Renal pelvis (tissue), 1 donor: ENCODE measurements at regions not wholly inside any gene's neighbourhood (a gene's known extent, or its start where the extent isn't known, plus 50 kb on each side); places are given as distances from the start of the nearest gene placed in this dataset.
"Not testable (repeated sequence)": the region's sequence is repeated elsewhere in the genome, so short reads cannot be mapped to it uniquely, and the experiment has no call there.

ENCODE experiments used
- DNase-seq: peaks from one replicate; pipeline ENCODE4 v3.0.0-alpha.2; 2013

DNA sequence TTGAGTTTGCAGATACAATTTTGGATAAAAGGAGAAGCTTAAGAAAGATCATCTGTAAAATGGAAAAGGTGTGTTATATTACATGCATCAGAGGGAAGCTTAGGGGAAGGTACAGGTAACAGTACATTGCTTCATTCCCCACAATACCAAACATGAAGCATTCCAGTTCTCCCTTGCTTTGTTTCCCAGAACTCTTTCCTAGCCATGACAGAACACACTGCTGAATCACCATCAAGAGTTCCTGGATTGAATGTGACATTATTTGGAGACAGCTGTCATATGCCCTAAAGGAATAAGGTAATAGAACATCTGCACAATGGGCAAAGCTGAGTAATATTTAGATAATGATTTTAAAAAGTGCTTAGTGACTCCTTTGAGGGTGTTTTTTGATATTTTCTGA, 303.5 kb upstream of the ST8SIA4 start:
- DNase-seq: no peak

GRCh38 chr5:101205065-101205464, 302.0 kb upstream of the ST8SIA4 start:
- DNase-seq: not testable (repeated sequence)

DNA sequence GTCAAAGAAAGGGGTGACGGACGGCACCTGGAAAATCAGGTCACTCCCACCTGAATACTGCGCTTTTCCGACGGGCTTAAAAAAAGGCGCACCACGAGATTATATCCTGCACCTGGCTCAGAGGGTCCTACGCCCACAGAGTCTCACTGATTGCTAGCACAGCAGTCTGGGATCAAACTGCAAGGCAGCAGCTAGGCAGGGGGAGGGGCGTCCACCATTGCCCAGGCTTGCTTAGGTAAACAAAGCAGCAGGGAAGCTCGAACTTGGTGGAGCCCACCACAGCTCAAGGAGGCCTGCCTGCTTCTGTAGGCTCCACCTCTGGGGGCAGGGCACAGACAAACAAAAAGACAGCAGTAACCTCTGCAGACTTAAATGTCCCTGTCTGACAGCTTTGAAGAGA, 277.3 kb upstream of the ST8SIA4 start:
- not testable (repeated sequence) for DNase-seq

DNA sequence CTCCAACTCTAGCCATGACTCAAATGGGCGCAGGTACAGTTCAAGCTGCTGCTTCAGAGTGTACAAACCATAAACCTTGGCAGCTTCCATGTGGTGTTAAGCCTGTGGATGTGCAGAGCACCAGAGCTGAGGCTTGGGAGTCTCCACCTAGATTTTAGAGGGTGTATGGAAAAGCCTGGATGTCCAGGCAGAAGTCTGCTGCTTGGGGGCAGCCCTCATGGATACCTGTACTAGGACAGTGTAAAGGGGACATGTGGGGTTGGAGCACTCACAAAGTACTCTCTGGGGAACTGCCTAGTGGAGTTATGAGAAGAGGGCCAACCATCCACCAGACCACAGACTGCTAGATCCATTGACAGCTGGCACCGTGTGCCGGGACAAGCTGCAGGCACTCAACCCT, 273.5 kb upstream of the ST8SIA4 start:
- DNase-seq: no peak

DNA sequence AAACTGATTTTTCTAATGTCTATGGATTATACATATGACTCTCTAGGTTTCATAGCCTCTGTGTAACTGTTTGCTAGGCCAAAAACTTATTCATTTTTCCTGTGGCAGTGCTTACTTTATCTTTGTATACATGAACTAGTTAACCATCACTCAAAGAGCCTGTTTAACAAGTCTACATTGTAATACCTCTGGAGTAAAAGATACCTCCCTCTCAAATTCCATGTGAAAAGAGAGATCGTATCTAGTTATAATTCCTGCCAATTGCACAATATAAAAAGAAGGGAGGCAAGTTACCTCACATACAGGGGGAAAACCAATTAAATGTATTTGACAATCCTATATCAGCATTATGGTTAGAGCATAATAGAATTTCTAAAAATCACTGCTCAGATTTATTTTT, 271.9 kb upstream of the ST8SIA4 start:
- DNase-seq: peak; percentile 0

DNA sequence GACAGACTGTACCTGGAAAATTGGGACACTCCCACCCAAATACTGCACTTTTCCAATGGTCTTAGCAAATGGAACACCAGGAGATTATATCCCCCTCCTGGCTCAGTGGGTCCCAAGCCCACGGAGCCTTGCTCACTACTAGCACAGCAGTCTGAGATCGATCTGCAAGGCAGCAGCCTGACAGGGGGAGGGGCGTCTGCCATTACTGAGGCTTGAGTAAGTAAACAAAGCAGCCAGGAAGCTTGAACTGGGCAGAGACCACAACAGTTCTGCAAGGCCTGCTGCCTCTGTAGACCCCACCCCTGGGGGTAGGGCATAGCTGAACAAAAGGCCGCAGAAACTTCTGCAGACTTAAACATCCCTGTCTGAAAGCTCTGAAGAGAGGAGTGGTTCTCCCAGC, 260.0 kb upstream of the ST8SIA4 start:
- DNase-seq: no peak

DNA sequence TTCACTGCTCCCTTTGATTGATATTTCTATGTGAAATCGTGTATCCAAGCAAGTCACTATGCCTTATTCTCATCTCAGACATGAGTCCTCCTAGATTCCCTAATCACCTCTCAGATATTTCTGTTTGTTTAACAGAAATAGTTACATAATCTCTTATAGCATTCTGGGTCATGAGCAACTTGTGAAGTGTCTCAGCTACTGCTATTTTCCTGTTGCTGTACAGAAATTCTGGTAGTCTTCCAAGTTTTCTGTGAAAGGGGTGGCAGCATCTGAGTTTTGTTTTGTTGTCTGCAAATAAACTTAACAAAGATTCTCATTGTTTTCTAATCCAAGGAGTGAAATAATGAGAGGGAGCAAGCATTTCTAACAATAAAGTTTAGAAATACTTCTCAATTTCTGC, 256.9 kb upstream of the ST8SIA4 start:
- no peak for DNase-seq

DNA sequence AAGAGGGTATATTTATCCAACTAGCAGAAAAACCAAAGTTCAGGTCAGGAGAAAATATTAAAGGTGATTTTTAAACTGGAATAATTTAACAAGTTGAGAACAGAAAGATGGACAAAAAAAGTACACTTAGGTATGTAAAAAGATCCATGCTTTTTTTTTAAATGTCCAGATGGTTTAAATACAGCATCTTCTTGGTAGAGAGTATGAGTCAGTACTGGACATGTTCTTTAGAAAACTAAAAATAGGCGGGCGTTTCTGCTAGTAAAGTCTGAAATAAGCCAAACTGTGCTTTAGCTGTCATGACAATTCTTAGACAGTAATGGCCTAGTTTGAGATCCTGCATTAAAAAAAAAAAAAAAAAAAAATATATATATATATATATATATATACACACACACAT, 255.9 kb upstream of the ST8SIA4 start:
- DNase-seq: no peak

- no peak for DNase-seq
Measured at GRCh38 chr5:101153526-101153925, 250.4 kb upstream of the ST8SIA4 start.

GRCh38 chr5:101143526-101143925, 240.4 kb upstream of the ST8SIA4 start:
- DNase-seq: no peak

GRCh38 chr5:101142102-101142501, 239.0 kb upstream of the ST8SIA4 start:
- DNase-seq: no peak

DNA sequence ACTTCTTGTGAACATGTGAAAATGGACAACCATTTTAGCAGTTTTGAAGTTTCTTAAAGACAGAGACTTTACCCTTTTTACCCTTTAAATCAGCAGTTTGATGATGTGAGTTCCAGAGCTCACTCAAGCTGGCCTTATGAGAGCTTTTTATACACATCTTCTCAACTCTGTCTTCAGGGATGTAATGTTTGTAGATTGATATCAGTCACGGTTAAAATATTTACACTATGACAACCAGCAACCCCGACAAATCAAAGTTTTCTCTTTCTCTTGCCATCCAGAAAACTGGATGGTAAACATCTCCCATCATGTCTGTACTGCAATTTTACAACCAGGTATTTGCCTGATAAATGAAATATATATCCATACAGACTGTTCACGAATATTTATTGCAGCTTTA, 233.4 kb upstream of the ST8SIA4 start:
- DNase-seq: no peak

DNA sequence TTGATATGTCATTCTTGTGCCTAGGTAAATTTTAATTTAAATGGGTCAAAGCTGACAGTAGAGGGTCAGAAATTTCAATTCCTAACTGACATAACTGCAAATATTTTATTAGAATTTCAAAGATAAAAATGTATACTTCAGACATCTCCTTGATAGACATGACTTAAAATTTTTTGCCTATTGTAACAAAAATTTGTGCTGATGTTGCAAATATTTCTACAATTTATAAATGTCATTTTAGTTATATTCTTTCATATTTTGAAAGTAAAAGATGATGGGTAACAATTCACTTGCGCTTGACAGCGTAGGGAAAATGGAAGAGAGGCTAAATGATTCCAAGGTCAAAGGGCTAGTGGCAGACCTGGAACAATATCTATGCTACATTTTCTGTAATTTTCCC, 220.3 kb upstream of the ST8SIA4 start:
- no peak for DNase-seq

GRCh38 chr5:101112645-101113044, 209.6 kb upstream of the ST8SIA4 start:
- no peak for DNase-seq

DNA sequence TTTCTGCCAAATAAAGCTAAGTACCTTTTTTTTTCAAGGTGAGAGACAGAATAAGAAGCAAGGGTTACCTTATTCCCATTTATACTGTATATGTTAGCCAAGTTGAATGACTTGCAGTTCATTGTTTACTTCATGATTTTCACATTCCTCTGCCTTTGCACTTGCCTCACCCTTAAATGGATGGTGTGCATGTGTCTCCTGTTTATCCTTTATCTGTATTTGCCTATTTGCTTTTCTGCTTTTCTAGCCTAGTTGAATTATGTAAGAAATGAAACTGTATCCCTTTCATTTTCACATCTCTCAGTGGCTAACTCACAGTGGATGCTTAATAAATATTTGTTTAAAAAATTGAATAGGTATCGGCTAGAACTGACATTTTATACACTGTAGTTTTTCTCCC, 200.8 kb upstream of the ST8SIA4 start:
- DNase-seq: no peak

- DNase-seq: no peak
Measured at GRCh38 chr5:101102506-101102905, 199.4 kb upstream of the ST8SIA4 start.

DNA sequence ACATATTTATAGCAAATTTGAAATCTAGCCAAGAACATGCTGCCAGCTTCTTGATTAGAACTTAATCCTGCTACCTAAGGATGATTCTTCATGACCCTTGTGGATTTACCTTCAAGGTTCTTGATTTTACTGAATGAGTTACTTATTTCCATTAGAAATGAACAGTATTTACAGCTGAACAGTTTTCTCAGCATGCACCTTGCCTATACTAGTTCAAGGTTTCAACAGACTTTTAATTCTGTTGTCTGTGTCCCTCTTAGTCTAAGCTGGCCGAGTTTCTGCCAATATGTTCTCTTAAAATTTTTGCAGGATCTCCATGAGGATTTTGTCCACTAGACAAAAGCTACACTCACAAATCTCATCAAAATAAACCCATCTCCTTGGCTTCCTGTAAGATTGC, 188.8 kb upstream of the ST8SIA4 start:
- DNase-seq: no peak

DNA sequence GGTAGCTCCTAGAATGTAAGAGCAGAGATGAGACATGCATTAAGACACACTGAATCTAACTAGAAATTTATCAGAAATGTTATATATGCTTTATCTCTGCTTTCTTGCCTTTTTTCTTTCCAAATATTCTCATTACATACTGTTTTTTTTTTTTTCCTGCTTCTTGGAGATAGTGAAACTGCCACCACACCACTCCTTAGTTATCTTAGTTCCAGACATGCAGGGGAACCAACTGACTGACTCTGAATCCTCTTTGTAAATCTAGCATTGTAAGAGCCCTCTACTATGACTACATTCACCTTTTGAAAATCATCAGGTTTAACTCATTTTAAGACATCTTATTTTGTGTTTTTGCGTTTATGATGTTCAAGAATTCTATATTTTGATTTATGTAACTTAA, 181.3 kb upstream of the ST8SIA4 start:
- no peak for DNase-seq

- no peak for DNase-seq
Measured at GRCh38 chr5:101080462-101081240, 177.6 kb upstream of the ST8SIA4 start.

GRCh38 chr5:101068298-101068697, 165.2 kb upstream of the ST8SIA4 start:
- DNase-seq: no peak

GRCh38 chr5:101067429-101067828, 164.3 kb upstream of the ST8SIA4 start:
- DNase-seq: no peak

GRCh38 chr5:101062902-101063301, 159.8 kb upstream of the ST8SIA4 start:
- no peak for DNase-seq

DNA sequence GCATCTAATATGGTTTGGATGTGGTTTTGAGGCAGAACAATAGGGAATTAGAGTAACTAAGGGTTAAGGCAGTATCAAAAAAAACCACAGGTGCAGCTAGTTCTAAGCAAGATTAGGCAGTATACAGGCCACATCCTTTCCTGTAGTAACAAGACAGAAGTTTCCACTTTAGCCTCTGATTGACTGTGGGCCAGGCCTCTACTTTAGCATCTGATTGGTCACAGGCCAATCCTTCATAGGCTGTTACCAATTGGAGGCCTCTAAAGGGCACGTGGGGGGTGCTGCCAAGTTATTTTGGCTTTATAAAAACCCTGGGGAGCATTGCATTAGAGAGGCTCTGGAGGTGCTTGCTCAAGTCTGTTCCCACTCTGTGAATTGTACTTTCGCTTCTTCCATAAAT, 144.1 kb upstream of the ST8SIA4 start:
- DNase-seq: no peak

GRCh38 chr5:101045689-101046088, 142.6 kb upstream of the ST8SIA4 start:
- DNase-seq: no peak
